ENCODE measurements at regions not wholly inside any gene's neighbourhood (a gene's known extent, or its start where the extent isn't known, plus 50 kb on each side); places are given as distances from the start of the nearest gene placed in this dataset.

- Histone ChIP-seq H3K9me3 (no peaks in the 10 kb centered on the region), H3K27me3 (no peaks in the 10 kb centered on the region), H3K4me3 (no peak overlapping the region), H3K27ac (no peak overlapping the region), H3K36me3 (no peaks in the 10 kb centered on the region), H3K4me1 (no peaks in the 10 kb centered on the region)
- no peak for TF ChIP-seq EP300 (IDR thresholded peaks at IDR 0.05)
- no peak for TF ChIP-seq POLR2A (IDR thresholded peaks at IDR 0.05)
- no peak for TF ChIP-seq CTCF (IDR thresholded peaks at IDR 0.05)
- no peak for TF ChIP-seq POLR2AphosphoS5 (IDR thresholded peaks at IDR 0.05)
- no peak for DNase-seq (ENCODE audit: low spot score in 2 of 2)
- WGBS = 68% methylated on average over 4 of the region's 4 CpGs
These were observed 562.8 kb upstream of the CCDC179 start for GRCh38 chr11:23423104-23423503.

- Histone ChIP-seq H3K4me1 (no peaks in the 10 kb centered on the region), H3K4me3 (no peak overlapping the region), H3K9me3 (no peaks in the 10 kb centered on the region), H3K27me3 (no peaks in the 10 kb centered on the region), H3K27ac (no peak overlapping the region), H3K36me3 (no peaks in the 10 kb centered on the region)
- WGBS = 66% methylated on average over 3 of the region's 3 CpGs
- no peak for TF ChIP-seq EP300 (IDR thresholded peaks at IDR 0.05)
- no peak for TF ChIP-seq POLR2A (IDR thresholded peaks at IDR 0.05)
- TF ChIP-seq POLR2AphosphoS5 (IDR thresholded peaks at IDR 0.05) = no peak
- TF ChIP-seq CTCF (IDR thresholded peaks at IDR 0.05) = no peak
- no peak for DNase-seq (ENCODE audit: low spot score in 2 of 2)
These were observed 563.4 kb upstream of the CCDC179 start for GRCh38 chr11:23423656-23424055.

- H3K4me3 ChIP-seq = no peak overlapping the region
- H3K27ac ChIP-seq = no peak overlapping the region
- no peaks in the 10 kb centered on the region for H3K36me3 ChIP-seq
- no peak for DNase-seq (ENCODE audit: low spot score in 2 of 2)
- H3K27me3 ChIP-seq = no peaks in the 10 kb centered on the region
- no peak for TF ChIP-seq POLR2A (IDR thresholded peaks at IDR 0.05)
- no peak for TF ChIP-seq EP300 (IDR thresholded peaks at IDR 0.05)
- TF ChIP-seq CTCF (IDR thresholded peaks at IDR 0.05) = no peak
- H3K4me1 ChIP-seq = no peaks in the 10 kb centered on the region
- no peaks in the 10 kb centered on the region for H3K9me3 ChIP-seq
- WGBS = 56% methylated on average over 2 of the region's 2 CpGs
These were observed 565.1 kb upstream of the CCDC179 start for GRCh38 chr11:23425381-23425780.

GRCh38 chr11:23429569-23429968 is 569.3 kb upstream of the CCDC179 start:
- H3K27me3 ChIP-seq = no peaks in the 10 kb centered on the region
- H3K36me3 ChIP-seq = no peaks in the 10 kb centered on the region
- H3K4me1 ChIP-seq = no peaks in the 10 kb centered on the region
- H3K4me3 ChIP-seq = no peak overlapping the region
- DNase-seq (ENCODE audit: low spot score in 2 of 2) = no peak
- WGBS = 91% methylated on average over 3 of the region's 3 CpGs
- H3K9me3 ChIP-seq = no peaks in the 10 kb centered on the region
- TF ChIP-seq EP300 (IDR thresholded peaks at IDR 0.05) = no peak
- TF ChIP-seq POLR2A (IDR thresholded peaks at IDR 0.05) = no peak
- no peak for TF ChIP-seq POLR2AphosphoS5 (IDR thresholded peaks at IDR 0.05)
- TF ChIP-seq CTCF (IDR thresholded peaks at IDR 0.05) = no peak
- no peak overlapping the region for H3K27ac ChIP-seq

- no peak overlapping the region for H3K27ac ChIP-seq
- no peak for DNase-seq (ENCODE audit: low spot score in 2 of 2)
- H3K4me1 ChIP-seq = no peaks in the 10 kb centered on the region
- 90% methylated on average over 2 of the region's 2 CpGs for WGBS
- H3K9me3 ChIP-seq = no peaks in the 10 kb centered on the region
- no peak overlapping the region for H3K4me3 ChIP-seq
- TF ChIP-seq CTCF (IDR thresholded peaks at IDR 0.05) = no peak
- TF ChIP-seq POLR2AphosphoS5 (IDR thresholded peaks at IDR 0.05) = no peak
- TF ChIP-seq POLR2A (IDR thresholded peaks at IDR 0.05) = no peak
- H3K27me3 ChIP-seq = no peaks in the 10 kb centered on the region
- no peaks in the 10 kb centered on the region for H3K36me3 ChIP-seq
These were observed 593.2 kb upstream of the CCDC179 start for GRCh38 chr11:23453522-23453921.

All from suprapubic skin (tissue), 4 donors.